Esophagus muscularis mucosa (tissue), 4 donors: ENCODE measurements at regions not wholly inside any gene's neighbourhood (a gene's known extent, or its start where the extent isn't known, plus 50 kb on each side); places are given as distances from the start of the nearest gene placed in this dataset.

ENCODE experiments used
- EP300 ChIP-seq: sonication (generic); formaldehyde crosslinking; IDR thresholded peaks from one replicate; pipeline ENCODE4 v1.6.1; 2017; ENCODE audit warnings: antibody characterized with exemption
- POLR2A ChIP-seq: fragments of 450-650 bp; IDR thresholded peaks from one replicate; pipeline ENCODE4 v1.6.1; 2017; ENCODE audit warnings: antibody characterized with exemption, moderate library complexity, mild to moderate bottlenecking, low read depth
- POLR2AphosphoS5 ChIP-seq, 2 donors: sonication (generic); formaldehyde crosslinking; IDR thresholded peaks; one replicate each; pipeline ENCODE4 v1.6.1; 2017; ENCODE audit warnings: antibody characterized with exemption in 2 of 2
- TF ChIP-seq, protein P1 (sequence below), 3 experiments: fragments of 200-600 bp in 2 of 3; fragments of 450-650 bp in 1 of 3; sonication (generic) in 2 of 3; IDR thresholded peaks; one replicate each; pipeline ENCODE4 v1.5.1; 2017 to 2019; ENCODE audit warnings: antibody characterized with exemption in 3 of 3, mild to moderate bottlenecking in 2 of 3, moderate library complexity in 1 of 3

- TF ChIP-seq POLR2A: no peak
- TF ChIP-seq, protein P1, sequence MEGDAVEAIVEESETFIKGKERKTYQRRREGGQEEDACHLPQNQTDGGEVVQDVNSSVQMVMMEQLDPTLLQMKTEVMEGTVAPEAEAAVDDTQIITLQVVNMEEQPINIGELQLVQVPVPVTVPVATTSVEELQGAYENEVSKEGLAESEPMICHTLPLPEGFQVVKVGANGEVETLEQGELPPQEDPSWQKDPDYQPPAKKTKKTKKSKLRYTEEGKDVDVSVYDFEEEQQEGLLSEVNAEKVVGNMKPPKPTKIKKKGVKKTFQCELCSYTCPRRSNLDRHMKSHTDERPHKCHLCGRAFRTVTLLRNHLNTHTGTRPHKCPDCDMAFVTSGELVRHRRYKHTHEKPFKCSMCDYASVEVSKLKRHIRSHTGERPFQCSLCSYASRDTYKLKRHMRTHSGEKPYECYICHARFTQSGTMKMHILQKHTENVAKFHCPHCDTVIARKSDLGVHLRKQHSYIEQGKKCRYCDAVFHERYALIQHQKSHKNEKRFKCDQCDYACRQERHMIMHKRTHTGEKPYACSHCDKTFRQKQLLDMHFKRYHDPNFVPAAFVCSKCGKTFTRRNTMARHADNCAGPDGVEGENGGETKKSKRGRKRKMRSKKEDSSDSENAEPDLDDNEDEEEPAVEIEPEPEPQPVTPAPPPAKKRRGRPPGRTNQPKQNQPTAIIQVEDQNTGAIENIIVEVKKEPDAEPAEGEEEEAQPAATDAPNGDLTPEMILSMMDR (IDR thresholded peaks at IDR 0.05): no peak
- TF ChIP-seq POLR2AphosphoS5 (IDR thresholded peaks at IDR 0.05): no peak
- no peak for TF ChIP-seq EP300
These were observed 296.7 kb downstream of the POU4F1 start for GRCh38 chr13:78306519-78307206.
